ENCODE measurements at regions not wholly inside any gene's neighbourhood (a gene's known extent, or its start where the extent isn't known, plus 50 kb on each side); places are given as distances from the start of the nearest gene placed in this dataset.

GRCh38 chr3:82800248-82800647, 1038.8 kb upstream of the GBE1 start:
- H3K4me1 Mint-ChIP-seq: no peaks in the 10 kb centered on the region
- CTCF ChIA-PET: no interaction called here
- H3K36me3 Mint-ChIP-seq: no peaks in the 10 kb centered on the region
- no peak for DNase-seq
- peaks cover 7% of the 10 kb centered on the region for H3K9me3 Mint-ChIP-seq
- no peak overlapping the region for H3K4me3 Mint-ChIP-seq
- no peaks in the 10 kb centered on the region for H3K27me3 Mint-ChIP-seq
- no peak overlapping the region for H3K27ac Mint-ChIP-seq

GRCh38 chr3:82796765-82797164, 1035.3 kb upstream of the GBE1 start:
- CTCF ChIA-PET: no interaction called here
- no peak overlapping the region for H3K27ac Mint-ChIP-seq
- no peaks in the 10 kb centered on the region for H3K36me3 Mint-ChIP-seq
- H3K27me3 Mint-ChIP-seq: no peaks in the 10 kb centered on the region
- peaks cover 7% of the 10 kb centered on the region for H3K9me3 Mint-ChIP-seq
- H3K4me1 Mint-ChIP-seq: no peaks in the 10 kb centered on the region
- no peak overlapping the region for H3K4me3 Mint-ChIP-seq
- DNase-seq: no peak

- no peaks in the 10 kb centered on the region for H3K36me3 Mint-ChIP-seq
Observed at GRCh38 chr3:82791241-82791640, 1029.8 kb upstream of the GBE1 start.

DNA sequence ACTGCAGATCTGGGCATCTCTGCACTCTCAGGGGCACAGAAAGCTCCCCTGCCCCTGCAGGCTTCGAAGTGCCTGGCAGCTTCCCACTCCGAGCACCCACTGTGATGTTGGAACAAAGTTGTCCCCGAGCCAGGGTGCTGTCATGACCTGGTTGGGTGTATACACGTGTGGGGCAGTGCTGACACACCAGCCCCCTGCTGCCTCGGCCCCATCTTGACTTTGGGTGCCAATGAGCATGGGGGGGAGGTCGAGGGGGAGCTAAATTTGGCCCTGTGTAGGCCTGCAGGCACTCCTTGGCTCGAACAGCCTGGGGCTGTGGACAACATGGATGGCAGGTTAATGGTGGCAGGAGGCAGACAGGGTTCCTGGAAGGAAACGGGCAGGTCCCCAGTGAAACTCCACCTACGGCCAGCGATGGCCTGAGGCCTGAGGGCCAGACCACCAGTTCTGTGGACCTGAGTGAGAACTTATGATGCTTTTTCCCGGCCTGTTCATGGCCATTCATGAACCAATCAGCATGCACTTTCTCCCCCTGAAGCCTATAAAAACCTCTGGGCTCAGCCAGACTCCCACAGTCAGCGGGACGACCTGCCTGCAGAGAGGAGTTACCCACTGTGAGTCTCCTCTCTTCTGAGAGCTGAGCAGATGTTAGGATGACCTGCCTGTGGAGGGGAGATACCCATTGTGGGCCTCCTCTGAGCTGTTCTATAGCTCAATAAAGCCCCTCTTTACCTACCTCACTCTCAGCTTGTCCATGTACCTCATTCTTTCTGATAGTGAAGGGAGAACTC, 1029.1 kb upstream of the GBE1 start:
- CTCF ChIA-PET: no interaction called here
- DNase-seq: no peak
- Mint-ChIP-seq H3K4me1 (no peaks in the 10 kb centered on the region), H3K27ac (no peak overlapping the region), H3K27me3 (no peaks in the 10 kb centered on the region), H3K36me3 (no peaks in the 10 kb centered on the region), H3K9me3 (peaks cover 6% of the 10 kb centered on the region), H3K4me3 (no peak overlapping the region)

More at GRCh38 chr3:82791241-82791640, 1029.8 kb upstream of the GBE1 start:
- CTCF ChIA-PET: no interaction called here
- Mint-ChIP-seq H3K27me3 (no peaks in the 10 kb centered on the region), H3K9me3 (peaks cover 4% of the 10 kb centered on the region), H3K4me3 (no peak overlapping the region), H3K4me1 (no peaks in the 10 kb centered on the region), H3K27ac (no peak overlapping the region)
- no peak for DNase-seq

- peaks cover 4% of the 10 kb centered on the region for H3K9me3 Mint-ChIP-seq
- H3K4me1 Mint-ChIP-seq: no peaks in the 10 kb centered on the region
- H3K36me3 Mint-ChIP-seq: no peaks in the 10 kb centered on the region
- no peak overlapping the region for H3K4me3 Mint-ChIP-seq
- H3K27ac Mint-ChIP-seq: no peak overlapping the region
- no peak for DNase-seq
- no peaks in the 10 kb centered on the region for H3K27me3 Mint-ChIP-seq
- CTCF ChIA-PET: no interaction called here
Observed at GRCh38 chr3:82783194-82783593, 1021.7 kb upstream of the GBE1 start.

DNA sequence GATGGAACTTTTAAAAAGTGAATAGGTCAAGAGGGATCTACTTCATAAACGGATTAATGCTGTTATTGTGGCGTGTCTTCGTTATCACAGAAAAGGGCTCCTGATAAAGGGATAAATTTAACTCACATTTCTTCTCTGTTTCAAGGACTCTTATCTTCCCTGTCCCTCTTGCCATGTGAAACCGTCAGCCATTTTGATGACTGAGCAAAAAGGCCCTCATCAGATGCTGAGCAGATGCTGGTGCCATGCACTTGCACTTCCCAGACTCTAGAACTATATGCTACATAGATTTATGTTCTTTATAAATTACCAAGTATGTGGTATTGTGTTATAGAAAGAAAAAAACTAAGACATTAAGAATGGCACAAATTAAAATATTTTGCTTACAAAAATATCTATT, 1011.8 kb upstream of the GBE1 start:
- no peak for DNase-seq
- H3K4me3 Mint-ChIP-seq: no peak overlapping the region
- no peaks in the 10 kb centered on the region for H3K36me3 Mint-ChIP-seq
- H3K27ac Mint-ChIP-seq: no peak overlapping the region
- peaks cover 9% of the 10 kb centered on the region for H3K9me3 Mint-ChIP-seq
- CTCF ChIA-PET: no interaction called here
- no peaks in the 10 kb centered on the region for H3K27me3 Mint-ChIP-seq
- no peaks in the 10 kb centered on the region for H3K4me1 Mint-ChIP-seq

DNA sequence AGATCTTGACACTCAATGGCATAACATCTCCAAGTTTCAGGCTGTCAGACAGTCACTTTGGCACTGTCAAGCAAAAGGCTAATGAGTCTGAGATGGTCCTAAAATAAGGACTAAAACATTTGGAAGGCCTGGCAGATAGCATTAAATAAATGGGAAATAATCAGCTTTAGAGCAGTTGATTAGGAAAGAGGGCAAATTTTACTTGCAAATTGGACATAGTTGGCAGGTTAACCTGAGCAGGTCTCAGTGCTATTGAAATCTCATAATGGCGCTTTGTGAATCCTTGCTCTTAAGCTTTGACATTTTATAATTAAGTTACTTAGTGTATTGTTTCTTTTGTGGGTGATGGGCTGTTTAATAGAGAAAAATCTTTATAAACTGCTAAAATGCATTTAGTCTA, 1003.1 kb upstream of the GBE1 start:
- Mint-ChIP-seq H3K27ac (no peak overlapping the region), H3K9me3 (peaks cover 9% of the 10 kb centered on the region), H3K27me3 (no peaks in the 10 kb centered on the region), H3K4me3 (no peak overlapping the region), H3K36me3 (no peaks in the 10 kb centered on the region), H3K4me1 (no peaks in the 10 kb centered on the region)
- no peak for DNase-seq
- CTCF ChIA-PET: no interaction called here

- Mint-ChIP-seq H3K4me3 (no peak overlapping the region), H3K27ac (no peak overlapping the region), H3K36me3 (no peaks in the 10 kb centered on the region), H3K9me3 (peaks cover 9% of the 10 kb centered on the region), H3K4me1 (no peaks in the 10 kb centered on the region), H3K27me3 (no peaks in the 10 kb centered on the region)
- CTCF ChIA-PET: no interaction called here
- DNase-seq: no peak
Observed at GRCh38 chr3:82761858-82762257, 1000.4 kb upstream of the GBE1 start.

DNA sequence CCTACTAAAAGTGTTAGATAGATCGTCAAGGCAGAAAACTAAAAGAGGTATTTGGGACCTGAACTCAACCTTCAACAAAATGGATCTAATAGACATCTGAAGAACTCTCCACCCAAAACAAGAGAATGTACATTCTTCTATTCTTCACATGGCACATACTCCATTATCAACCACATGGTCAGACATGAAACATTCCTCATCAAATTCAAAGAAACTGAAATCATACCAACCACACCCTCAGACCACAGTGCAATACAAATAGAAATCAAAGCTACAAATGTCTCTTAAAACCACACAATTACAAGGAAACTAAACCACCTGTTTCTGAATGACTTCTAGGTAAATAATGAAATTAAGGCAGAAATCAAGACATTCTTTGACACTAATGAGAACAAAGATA, 984.1 kb upstream of the GBE1 start:
- DNase-seq: no peak
- Mint-ChIP-seq H3K4me1 (no peaks in the 10 kb centered on the region), H3K9me3 (no peaks in the 10 kb centered on the region), H3K27me3 (no peaks in the 10 kb centered on the region), H3K27ac (no peak overlapping the region), H3K4me3 (no peak overlapping the region), H3K36me3 (no peaks in the 10 kb centered on the region)
- CTCF ChIA-PET: no interaction called here

DNA sequence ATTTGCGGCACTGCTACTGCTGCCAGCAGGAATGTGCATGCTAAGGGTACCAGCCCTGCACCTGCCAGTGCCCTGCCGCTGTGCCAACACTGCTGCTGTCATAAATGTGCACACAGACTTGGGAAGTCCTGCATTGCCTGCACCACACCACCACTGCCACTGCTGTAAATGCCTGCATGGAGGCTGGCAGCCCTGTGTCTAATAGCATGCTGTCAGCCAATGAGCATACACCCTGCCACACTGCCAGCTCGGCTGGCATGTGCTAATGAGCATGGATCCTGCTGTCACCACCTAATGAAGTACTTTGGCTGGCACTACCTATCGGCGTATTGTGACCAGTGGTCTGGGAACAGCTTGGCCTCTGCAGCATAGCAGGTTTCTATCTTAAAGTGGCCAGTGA, 981.8 kb upstream of the GBE1 start:
- Mint-ChIP-seq H3K27ac (no peak overlapping the region), H3K36me3 (no peaks in the 10 kb centered on the region), H3K4me3 (no peak overlapping the region), H3K4me1 (no peaks in the 10 kb centered on the region), H3K27me3 (no peaks in the 10 kb centered on the region), H3K9me3 (no peaks in the 10 kb centered on the region)
- DNase-seq: no peak
- CTCF ChIA-PET: no interaction called here

- no peaks in the 10 kb centered on the region for H3K36me3 Mint-ChIP-seq
- H3K27ac Mint-ChIP-seq: no peak overlapping the region
- H3K4me3 Mint-ChIP-seq: no peak overlapping the region
- DNase-seq: no peak
- H3K9me3 Mint-ChIP-seq: no peaks in the 10 kb centered on the region
- H3K4me1 Mint-ChIP-seq: no peaks in the 10 kb centered on the region
- H3K27me3 Mint-ChIP-seq: no peaks in the 10 kb centered on the region
- CTCF ChIA-PET: no interaction called here
Observed at GRCh38 chr3:82741346-82741745, 979.9 kb upstream of the GBE1 start.

- no peak for DNase-seq
- CTCF ChIA-PET: no interaction called here
- no peak overlapping the region for H3K4me3 Mint-ChIP-seq
Observed at GRCh38 chr3:82739390-82739789, 977.9 kb upstream of the GBE1 start.

DNA sequence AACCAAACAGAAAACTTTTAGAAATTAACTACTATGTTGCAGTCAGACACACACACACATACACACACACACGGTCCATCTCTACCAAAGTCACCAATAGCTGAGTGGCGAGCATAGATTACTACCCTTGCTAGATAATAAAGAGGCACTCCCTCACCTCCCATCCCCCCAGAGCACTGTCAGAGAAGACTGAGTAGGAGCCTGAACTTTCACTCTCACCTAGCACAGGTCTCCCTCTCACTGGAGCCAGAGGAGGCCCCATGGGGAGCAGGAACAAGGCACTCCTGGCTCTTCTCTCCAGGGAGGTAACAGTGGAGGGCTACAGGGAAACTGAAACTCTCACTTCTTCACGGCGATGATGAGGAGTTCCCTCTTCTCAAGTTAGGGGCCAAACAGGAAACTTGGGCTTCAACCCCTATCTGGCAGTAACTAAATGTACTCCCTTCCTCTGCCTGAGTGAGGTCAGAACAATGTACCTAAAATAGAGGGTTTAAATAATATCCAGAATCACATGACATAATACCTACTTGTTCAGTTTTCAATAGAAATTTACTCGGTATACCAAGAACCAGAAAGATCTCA, 975.3 kb upstream of the GBE1 start:
- Mint-ChIP-seq H3K27ac (no peak overlapping the region), H3K9me3 (no peaks in the 10 kb centered on the region), H3K4me1 (no peaks in the 10 kb centered on the region), H3K4me3 (no peak overlapping the region), H3K36me3 (no peaks in the 10 kb centered on the region), H3K27me3 (no peaks in the 10 kb centered on the region)
- DNase-seq: no peak
- CTCF ChIA-PET: no interaction called here

More at GRCh38 chr3:82739390-82739789, 977.9 kb upstream of the GBE1 start:
- H3K27ac Mint-ChIP-seq: no peak overlapping the region
- H3K36me3 Mint-ChIP-seq: no peaks in the 10 kb centered on the region
- H3K27me3 Mint-ChIP-seq: no peaks in the 10 kb centered on the region
- H3K4me1 Mint-ChIP-seq: no peaks in the 10 kb centered on the region
- no peaks in the 10 kb centered on the region for H3K9me3 Mint-ChIP-seq

GRCh38 chr3:82715091-82715856, 953.8 kb upstream of the GBE1 start:
- Mint-ChIP-seq H3K4me3 (no peak overlapping the region), H3K27ac (no peak overlapping the region), H3K36me3 (no peaks in the 10 kb centered on the region), H3K4me1 (no peaks in the 10 kb centered on the region), H3K27me3 (no peaks in the 10 kb centered on the region), H3K9me3 (peaks cover 19% of the 10 kb centered on the region)
- no peak for DNase-seq
- CTCF ChIA-PET: no interaction called here

DNA sequence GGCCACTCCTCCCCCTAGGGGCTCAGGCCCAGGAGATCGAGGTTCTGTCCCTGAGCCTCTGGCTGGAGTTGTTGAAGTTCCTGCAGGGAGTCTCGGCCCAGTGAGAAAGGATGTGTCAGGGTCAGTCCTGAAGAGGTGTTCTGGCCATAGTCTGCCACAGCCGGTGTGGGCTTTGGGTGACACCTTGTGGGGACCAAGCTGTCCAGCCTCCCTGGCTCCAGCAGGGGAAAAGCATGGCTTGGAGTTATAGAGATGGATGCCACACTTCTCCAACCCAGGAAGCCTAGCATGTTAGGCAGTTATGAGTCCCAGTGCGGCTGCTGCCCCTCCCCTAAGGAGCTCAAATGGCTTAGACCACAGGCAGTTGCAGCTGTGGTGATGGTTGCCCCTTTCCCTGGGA, 945.6 kb upstream of the GBE1 start:
- no peak overlapping the region for H3K27ac Mint-ChIP-seq
- CTCF ChIA-PET: no interaction called here
- H3K27me3 Mint-ChIP-seq: no peaks in the 10 kb centered on the region
- H3K9me3 Mint-ChIP-seq: peaks cover 21% of the 10 kb centered on the region
- DNase-seq: no peak
- H3K36me3 Mint-ChIP-seq: no peaks in the 10 kb centered on the region
- no peak overlapping the region for H3K4me3 Mint-ChIP-seq
- H3K4me1 Mint-ChIP-seq: no peaks in the 10 kb centered on the region

Data from activated naive CD4-positive, alpha-beta T cell treated with anti-CD3 and anti-CD28 coated beads, Interleukin-2, amount 10 ng/mL, durations not matched to agents 7 days and 5 days (primary cell).